Midbrain (tissue), 1 donor: ENCODE measurements at regions not wholly inside any gene's neighbourhood (a gene's known extent, or its start where the extent isn't known, plus 50 kb on each side); places are given as distances from the start of the nearest gene placed in this dataset.
"Not testable (repeated sequence)": the region's sequence is repeated elsewhere in the genome, so short reads cannot be mapped to it uniquely, and the experiment has no call there.

ENCODE experiments used
- DNase-seq: peaks from one replicate; lab custom pipeline; 2025; lab: John Stamatoyannopoulos, UW

DNA sequence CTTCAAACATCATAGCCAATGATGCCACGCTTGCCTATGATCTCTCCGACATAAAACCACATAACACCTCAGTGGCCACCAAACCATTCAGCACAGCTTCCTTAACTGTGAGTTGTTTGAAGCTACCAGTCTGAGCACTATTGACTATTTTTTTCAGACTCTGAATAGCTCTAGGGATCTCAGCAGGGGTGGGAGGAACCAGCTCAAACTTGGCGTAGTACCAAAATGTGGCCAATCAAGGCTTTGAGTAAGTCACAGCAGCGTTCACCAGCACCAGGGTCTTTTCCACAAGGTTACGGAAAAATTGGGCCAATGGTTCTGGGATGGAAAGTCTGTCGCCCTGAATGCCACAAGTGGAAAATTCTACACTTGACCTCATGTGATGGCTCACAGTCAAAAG is 70.6 kb downstream of the SMPDL3A start:
- DNase-seq = no peak

DNA sequence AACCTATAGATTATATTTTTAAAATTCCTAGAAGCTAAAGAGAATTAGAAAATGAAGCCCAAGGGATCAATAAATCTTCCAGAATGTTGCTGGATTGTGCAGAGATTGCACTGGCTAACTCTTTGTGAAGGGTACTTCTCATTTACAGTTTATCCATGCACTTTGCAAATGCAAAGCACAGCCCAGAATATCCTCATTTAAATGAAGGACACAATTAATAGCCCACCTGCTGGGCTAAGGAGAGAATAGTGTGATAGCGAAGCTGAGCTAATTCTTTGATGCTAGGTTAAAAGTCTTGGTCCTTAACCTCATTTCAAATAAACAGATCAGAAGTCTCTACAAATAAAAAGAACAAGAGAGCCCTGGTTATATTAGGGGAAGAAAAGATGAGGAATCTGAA is 72.5 kb downstream of the SMPDL3A start:
- DNase-seq = no peak

DNA sequence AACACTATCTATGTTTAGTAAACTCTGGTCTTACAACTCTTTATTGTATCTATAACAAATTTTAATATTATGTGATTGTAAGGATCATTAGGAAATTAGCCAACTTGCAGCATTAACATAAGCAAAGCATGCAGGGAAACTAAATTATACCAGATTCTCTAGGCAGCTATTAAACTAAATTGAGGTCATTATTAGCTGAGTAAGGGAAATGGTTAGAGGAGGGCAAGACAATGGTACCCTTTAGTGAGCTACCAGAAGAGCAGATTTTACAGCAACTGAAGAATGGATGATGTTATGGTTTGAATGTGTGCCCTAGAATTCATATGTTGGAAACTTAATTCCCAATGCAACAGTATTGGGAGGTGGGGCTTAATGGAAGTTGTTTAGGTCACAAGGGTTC is 79.1 kb downstream of the SMPDL3A start:
- no peak for DNase-seq

DNA sequence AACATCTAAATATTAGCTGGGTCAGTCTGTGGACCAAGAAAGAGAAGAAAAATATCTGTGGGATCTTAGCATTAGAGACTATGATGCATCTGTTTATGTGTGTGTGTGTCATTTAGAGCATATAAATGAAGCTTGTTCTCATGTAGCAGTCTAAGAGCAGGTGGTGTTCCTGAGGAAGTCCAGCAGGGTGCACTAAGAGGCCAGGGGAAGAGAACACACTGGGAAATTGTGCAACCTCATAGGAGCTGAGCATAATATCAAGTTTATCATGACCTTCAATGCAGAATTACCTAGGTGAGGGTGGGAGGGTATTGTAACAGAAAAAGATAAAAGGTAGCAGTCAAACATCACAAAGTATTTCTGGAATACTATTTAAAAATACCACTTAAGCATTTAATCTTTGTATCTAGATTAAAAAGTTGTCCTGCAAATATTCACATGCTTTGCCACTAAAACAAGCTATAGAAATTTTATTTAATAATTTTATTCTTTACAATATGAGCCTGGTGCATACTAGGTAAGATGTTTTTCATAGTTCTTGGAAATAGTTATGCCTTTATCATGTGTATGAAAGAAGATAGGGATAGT is 80.5 kb downstream of the SMPDL3A start:
- peak; percentile 7 for DNase-seq

DNA sequence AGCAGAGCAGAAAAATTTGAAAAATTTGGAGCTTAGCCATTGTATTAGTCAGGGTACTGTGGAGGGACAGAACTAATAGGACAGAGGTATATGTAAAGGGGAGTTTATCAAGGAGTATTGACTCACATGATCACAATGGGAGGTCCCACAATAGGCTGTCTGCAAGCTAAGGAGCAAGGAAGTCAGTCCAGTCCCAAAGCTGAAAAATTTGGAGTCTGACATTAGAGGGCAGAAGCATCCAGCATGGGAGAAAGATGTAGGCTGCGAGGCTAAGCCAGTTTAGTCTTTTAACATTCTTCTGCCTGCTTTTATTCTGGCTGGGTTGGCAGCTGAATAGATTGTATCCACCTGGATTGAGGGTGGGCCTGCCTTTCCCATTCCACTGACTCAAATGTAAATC is 82.0 kb downstream of the SMPDL3A start:
- DNase-seq = no peak

DNA sequence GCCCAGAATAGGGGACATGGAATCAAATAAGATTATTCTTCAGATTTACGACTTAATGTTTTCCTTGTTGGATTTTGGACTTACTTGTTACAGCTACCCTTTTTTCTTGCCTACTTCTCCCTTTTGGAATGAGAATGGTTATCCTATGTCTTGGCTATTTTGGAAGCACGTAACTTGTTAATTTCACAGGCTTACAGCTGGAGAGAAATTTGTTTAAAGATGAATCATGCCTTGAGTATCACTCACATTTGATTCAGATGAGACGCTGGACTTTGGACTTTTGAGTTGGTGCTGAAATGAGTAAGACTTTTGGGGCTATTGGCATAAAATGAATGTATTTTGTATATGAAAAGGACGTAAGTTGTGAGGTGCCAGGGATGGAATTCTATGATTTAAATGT is 83.3 kb downstream of the SMPDL3A start:
- no peak for DNase-seq

DNA sequence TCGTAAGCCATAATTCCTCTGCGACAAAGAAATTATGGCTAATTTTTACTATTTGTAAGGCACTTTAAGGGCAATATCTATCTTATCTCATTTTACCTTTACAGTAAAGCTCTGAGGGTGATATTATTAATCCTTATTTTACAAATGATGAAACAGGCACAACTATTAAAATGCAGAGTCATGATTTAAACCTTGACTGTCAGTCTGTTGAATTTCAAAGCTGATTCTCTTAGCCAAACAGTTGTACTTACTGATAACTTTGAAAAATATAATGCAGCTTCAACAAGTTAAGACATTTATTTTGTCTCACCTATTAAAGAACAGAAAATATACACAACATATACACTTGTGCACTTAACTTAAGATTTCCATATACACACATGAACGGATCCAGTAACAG is 88.2 kb downstream of the SMPDL3A start:
- DNase-seq = no peak

DNA sequence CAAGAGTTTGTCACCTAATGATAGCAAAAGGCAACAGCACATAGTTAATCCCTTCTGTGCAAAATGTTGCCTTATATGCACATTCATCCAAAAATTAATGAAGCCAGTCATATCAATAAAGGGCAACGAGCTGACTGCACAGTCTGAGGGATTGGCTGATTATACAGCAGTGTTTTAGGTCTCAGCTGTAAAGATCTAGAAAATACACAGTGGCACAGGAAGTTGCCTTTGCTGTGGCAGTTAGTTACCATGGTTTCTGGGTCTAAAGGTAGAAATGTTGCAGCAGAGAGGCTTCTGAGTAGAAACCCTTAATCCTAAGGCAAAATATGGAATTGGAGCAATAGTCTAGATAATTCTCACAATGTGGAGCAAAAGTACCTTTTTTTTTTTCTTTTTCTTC is 89.7 kb downstream of the SMPDL3A start:
- DNase-seq = no peak

DNA sequence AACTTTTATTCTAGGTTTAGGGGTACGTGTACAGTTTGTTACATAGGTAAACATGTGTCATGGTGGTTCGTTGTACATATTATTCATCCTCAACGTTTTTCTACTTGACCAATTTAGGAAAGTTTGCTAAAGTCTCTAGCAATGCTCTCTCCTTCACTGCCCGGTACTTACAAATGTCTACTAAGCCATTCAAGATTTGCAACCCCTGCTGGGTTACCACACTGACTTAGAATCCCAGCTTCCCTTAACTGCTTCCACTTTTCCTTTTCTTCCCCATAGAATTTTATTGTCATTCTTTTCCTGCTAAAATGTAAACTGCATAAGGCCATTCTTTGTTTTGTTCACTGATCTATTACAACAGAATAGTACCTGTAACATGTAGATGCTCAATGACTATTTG is 97.4 kb downstream of the SMPDL3A start:
- no peak for DNase-seq

DNA sequence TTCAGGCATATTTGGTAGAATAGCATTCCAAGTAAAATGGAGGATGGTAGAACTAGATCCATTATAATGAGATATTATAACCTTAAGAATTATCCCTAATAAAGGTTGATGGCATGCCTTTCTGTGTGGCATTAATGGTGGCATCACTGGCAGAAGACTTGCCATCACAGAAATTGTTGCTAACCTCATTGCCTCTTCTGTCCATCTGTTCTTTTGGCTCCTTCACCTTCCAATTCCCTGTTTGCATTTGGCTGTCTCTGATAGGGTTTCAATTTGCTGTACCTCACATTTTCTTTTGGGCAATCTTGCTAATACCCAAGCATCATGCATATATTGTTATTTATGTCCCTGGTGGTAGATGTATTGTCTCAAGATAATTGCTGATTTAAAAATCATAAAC is 98.9 kb downstream of the SMPDL3A start:
- DNase-seq = no peak

DNA sequence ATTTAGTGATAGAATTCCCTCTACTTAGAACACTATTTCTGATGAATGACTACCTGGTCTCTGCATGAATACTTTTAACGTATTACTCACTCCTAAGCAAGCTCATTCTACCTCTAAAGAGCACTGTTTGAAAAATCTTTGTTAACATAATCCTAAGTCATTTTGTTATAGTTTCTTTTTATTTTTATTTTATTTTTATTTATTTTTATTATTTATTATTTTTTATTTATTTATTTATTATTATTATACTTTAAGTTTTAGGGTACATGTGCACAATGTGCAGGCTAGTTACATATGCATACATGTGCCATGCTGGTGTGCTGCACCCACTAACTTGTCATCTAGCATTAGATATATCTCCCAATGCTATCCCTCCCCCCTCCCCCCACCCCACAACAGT is 99.6 kb downstream of the SMPDL3A start:
- DNase-seq = not testable (repeated sequence)

DNA sequence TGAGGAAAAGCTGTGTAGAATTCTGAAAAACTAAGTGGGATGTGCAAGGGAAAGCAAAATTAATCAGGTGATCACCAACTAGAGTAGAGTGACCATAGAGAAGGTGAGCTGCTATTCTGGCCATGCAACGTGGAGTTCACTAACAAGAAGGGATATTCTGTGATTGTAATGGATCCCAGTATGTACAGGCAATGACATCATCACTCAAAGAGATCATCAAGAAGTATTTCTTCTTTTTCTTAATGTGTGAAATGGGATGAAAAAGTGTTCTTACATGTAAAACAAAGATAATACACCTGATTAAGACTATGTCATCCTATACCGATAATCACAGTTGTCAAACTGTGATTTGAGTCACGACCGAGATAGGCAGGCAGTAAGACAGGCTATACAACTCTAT is 101.2 kb downstream of the SMPDL3A start:
- DNase-seq = no peak

DNA sequence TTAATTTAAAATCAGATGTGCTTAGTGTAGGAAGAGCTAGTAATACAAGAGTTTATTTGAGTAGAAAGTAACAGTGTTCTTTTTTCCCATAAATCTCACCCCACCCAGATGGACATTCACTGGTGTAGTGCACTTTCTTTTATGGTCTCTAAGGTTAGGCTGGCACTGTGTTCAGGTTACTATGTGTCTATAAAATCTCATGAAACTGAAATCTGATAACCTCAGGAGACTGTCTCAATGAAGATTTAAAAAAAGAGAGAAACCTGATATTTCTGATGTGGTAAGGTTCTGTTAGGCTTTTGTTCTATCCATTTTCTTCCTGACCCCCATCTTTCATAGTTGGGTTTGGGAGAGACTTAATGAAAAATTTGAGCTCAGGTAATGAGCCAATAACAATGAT is 101.2 kb upstream of the CLVS2 start:
- DNase-seq = no peak

DNA sequence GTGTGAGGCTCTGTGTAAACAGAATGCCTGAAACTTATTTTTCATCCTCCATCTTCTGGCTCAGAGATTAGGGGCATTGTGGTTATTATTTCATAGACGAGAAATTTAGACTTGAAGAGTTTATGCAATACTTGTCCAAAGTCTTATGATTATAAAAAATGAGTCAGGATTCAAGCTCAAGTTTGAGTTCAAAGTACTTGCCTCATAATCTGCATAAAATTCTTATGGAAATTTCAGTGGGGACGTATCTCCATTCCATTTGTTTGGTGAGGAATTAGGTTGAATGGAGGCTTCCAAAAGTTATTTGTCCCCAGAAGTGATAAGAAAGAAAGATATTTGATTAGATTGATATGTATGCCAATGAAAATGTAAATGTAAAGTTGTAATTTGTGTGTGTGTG is 93.7 kb upstream of the CLVS2 start:
- no peak for DNase-seq

DNA sequence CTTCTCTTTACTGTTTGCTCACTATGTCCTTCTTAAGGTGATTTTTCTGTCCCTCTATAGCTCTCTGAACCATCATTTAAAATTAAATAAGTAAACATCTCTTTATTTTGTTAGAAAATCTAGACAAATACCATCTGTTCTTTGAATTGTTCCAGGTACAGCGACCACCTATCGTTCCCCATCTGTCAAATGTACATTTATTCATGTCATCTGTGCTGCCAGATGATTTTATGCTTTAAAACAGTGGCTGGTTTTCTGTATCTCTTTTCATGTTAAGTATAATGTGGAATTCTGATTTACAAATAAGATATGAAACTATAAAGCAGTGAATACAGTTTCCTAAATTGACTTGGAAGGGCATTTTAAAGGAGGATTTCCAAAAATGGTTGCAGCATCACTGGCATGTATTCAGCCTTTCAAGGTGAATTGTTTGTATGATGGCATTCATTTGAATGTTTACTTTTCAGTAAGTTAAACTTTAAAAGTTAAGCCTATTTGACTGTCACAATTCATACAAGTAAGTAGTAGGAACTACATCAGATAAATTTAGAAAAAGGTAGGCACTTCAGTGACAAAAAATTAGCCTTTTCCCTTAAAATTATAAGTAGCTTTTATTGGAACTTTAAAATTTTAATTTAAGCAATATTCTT is 92.6 kb upstream of the CLVS2 start:
- DNase-seq = no peak

DNA sequence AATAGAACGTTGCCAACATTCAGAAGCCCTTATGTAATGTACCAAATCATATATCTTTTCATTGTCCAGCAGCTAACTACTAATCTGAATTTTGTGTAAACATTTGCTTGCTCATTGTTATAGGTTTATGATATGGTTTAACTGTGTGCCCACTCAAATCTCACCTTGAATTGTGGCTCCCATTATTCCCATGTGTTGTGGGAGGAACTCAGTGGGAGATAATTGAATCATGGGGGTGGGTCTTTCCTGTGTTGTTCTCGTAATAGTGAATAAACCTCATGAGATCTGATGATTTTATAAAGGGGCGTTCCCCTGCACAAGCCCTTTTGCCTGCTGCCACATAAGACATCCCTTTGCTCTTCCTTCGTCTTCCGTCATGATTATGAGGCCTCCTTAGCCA is 91.9 kb upstream of the CLVS2 start:
- DNase-seq = no peak

DNA sequence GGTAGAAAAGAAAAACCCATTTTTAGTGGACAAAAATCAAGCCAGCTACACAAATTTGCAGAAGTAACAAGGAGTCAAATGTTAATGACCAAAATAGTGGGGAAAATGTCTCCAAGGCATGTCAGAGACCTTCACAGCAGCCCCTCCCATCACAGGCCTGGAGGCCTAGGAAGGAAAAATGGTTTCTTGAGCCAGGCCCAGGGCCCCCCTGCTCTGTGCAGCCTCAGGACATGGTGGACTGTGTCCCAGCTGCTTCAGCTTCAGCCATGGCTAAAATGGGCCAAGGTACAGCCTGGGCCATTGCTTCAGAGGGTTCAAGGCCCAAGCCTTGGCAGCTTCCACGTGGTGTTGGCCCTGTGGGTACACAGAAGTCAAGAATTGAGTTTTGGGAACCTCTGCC is 82.5 kb upstream of the CLVS2 start:
- DNase-seq = no peak

DNA sequence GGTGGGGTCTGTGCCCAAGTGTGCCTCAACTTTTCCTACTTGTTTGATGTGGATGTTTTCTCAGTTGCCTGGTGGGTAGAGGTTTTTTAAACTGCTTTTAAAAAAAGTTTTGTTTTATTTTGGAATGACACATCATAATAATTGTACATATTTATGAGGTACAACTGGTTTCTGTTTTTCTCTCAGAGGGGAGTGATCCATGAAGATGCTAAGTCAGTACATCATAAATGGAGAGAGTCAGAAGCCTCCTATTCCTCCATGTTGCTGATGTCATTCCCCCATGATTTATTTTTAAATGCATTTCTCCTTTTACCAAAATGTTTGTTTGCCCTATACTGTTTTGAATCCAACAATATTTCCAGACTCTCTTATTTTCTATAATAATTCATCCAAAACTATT is 77.3 kb upstream of the CLVS2 start:
- no peak for DNase-seq

DNA sequence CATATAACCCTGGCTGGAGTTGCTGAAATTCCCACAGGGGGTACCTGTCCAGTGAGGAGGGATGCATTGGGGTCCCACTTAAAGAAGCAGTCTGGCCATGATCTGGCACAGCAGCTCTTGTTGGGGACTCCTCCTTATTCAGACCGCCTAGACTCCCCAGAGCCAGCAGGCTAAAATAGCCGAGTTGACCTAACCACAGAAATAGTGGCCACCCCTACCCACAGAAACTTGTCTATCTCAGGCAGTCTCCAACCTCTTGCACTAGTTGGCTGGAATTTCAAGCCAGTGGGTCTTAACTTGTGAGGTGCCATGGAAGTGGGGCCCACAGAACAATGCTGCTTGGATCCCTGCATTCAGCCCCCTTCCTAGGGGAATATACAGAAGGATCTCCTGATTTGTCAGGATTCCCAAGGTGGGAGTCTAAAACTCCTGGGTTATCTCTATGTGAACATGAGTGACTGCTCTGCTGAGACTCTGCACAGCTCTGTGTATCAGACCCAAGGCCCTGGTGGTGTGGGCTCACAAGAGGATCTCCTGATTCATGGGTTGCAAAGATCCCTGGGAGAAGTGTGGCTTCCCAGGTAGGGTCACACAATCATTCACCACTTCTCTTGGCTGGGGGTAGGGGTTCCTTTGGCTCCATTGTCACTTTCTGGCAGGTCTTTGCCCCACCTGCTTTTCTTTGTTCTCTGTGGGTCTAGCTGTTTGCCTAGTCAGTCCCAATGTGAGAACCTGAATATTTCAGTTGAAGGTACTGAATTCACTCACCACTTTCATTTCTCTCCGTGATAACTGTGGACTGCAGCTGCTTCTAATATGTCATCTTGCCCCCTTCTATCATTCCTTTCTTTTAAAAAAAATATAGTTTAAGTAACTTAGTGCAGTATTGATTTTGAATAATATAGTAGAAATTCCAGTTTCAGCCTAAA is 65.5 kb upstream of the CLVS2 start:
- no peak for DNase-seq

DNA sequence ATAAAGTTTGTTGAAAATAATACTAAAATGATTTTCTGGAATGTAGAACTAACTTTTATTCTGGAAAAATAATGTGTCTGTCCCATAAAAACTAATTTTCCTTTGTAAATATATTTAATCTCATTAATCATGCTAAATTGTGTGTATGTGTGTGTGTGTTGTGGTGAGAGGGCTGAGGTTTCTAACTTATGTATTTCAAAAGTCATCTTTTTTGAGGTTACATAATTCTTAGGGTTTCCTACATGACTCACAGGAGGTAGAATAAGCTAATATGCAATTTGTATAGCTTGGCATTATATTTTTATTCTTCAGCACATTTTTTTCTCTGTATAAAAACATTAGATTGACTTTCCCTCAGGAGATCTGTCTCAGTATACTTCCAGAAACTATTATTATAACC is 64.1 kb upstream of the CLVS2 start:
- no peak for DNase-seq

DNA sequence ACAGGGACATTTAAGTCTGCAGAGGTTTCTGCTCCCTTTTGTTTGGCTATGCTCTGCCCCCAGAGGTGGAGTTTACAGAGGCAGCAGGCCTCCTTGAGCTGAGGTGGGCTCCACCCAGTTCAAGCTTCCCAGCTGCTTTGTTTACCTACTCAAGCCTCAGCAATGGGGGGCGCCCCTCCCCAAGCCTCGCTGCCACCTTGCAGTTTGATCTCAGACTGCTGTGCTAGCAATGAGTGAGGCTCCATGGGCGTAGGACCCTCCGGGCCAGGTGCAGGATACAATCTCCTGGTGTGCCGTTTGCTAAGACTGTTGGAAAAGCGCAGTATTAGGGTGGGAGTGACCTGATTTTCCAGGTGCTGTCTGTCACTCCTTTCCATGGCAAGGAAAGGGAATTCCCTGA is 51.1 kb upstream of the CLVS2 start:
- DNase-seq = not testable (repeated sequence)
